Astrocyte of the spinal cord (primary cell): ENCODE measurements at regions not wholly inside any gene's neighbourhood (a gene's known extent, or its start where the extent isn't known, plus 50 kb on each side); places are given as distances from the start of the nearest gene placed in this dataset.
A peak's percentile ranks its signal among the peaks of the same experiment; 100 is the strongest.

Experiments
- DNase-seq: peaks from one replicate; pipeline ENCODE4 v3.0.0; 2011; ENCODE audit warnings: low read depth, low spot score
- H3K4me3 ChIP-seq: 2 replicates; pipeline ENCODE4 v1.5.1; 2011; ENCODE audit warnings: low read depth, mild to moderate bottlenecking, low read length, moderate library complexity
- CTCF ChIP-seq: IDR thresholded peaks from 2 replicates; pipeline ENCODE4 v1.5.1; 2012; ENCODE audit warnings: low read depth, mild to moderate bottlenecking, low read length, inconsistent platforms
- in situ Hi-C: cut with HindIII; loops from 2 replicates; pipeline ENCODE4 v1.10.0; 2017; ENCODE audit warnings: low sequenced_read_pairs

GRCh38 chr5:13613621-13614020, 330.9 kb downstream of the DNAH5 start:
- no peak overlapping the region for H3K4me3 ChIP-seq
- no peak for DNase-seq
- in situ Hi-C loops = no loop called here
- TF ChIP-seq CTCF = no peak

- in situ Hi-C loops = no loop called here
- no peak overlapping the region for H3K4me3 ChIP-seq
- DNase-seq = no peak
- TF ChIP-seq CTCF = no peak
These were observed 332.9 kb downstream of the DNAH5 start for GRCh38 chr5:13611604-13612003.

GRCh38 chr5:13609504-13609903, 335.0 kb downstream of the DNAH5 start:
- in situ Hi-C loops = no loop called here
- no peak for DNase-seq
- TF ChIP-seq CTCF = no peak
- H3K4me3 ChIP-seq = no peak overlapping the region

- peak; percentile 5 for DNase-seq
- in situ Hi-C loops = no loop called here
- TF ChIP-seq CTCF = no peak
- H3K4me3 ChIP-seq = no peak overlapping the region
These were observed 338.4 kb downstream of the DNAH5 start for GRCh38 chr5:13606051-13606450.

GRCh38 chr5:13601112-13601511, 343.4 kb downstream of the DNAH5 start:
- peak; percentile 49 for DNase-seq
- no peak for TF ChIP-seq CTCF
- in situ Hi-C loops = no loop called here
- H3K4me3 ChIP-seq = no peak overlapping the region

- no peak overlapping the region for H3K4me3 ChIP-seq
- DNase-seq = no peak
- TF ChIP-seq CTCF = no peak
- in situ Hi-C loops = no loop called here
These were observed 348.5 kb downstream of the DNAH5 start for GRCh38 chr5:13595978-13596377.

- TF ChIP-seq CTCF = no peak
- in situ Hi-C loops = no loop called here
These were observed 352.9 kb downstream of the DNAH5 start for GRCh38 chr5:13591621-13592020.

More at GRCh38 chr5:13591621-13592020, 352.9 kb downstream of the DNAH5 start:
- DNase-seq = peak; percentile 87
- no peak overlapping the region for H3K4me3 ChIP-seq
